Stimulated activated CD8-positive, alpha-beta memory T cell treated with anti-CD3 and anti-CD28 coated beads, Interleukin-7, amount 100 ng/mL, for 48 hours (primary cell): ENCODE measurements at regions not wholly inside any gene's neighbourhood (a gene's known extent, or its start where the extent isn't known, plus 50 kb on each side); places are given as distances from the start of the nearest gene placed in this dataset.

ENCODE experiments used
- DNase-seq, 2 donors: peaks; one replicate each; pipeline ENCODE4 v3.0.0-alpha.2; 2020; ENCODE audit warnings: low read depth in 1 of 2; ENCODE audit errors: extremely low read depth in 1 of 2

DNA sequence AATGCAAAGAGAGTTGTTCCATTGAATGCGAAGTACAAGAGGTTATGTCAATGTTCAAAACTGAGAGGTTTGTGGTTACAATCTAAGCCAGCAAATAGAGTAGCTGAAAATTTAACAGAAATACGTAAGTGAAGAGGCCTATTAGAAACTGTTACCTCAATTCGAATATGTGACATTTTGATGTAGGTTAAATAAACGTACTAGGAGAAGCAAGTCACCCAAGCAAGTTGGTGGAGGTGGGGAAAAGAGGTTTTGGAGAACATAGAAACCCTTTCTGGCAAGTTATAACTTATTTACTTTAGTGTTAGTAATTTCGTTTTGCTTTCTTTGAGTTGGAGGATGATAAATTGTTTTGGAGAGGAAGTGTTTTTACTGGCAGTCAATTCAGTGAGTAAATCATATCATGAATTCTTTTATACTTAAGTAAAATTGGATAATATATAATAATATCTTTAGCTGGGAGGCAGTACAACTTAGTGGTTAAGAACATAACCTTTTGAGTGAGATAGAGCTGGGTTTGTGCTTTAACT, 91.2 kb upstream of the NAALADL2 start:
- no peak for DNase-seq

DNA sequence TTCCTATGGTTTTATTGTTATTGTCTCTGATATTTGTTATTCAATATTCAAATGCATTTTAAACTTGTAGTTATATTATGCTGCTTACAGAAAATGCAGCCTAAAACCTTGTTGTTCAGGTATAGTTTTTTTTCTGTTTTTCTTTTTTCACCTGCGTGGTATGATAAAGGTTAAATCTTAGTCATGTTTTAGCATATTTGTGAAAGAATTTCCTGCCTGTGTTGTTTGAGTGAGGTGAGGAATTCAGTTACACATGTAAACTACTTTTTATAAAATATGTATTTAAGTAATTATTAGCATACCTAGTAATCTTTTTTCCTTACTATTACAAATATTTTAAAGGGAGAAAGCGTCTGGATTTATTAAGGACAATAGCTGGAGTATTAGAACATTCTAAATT, 90.0 kb upstream of the NAALADL2 start:
- no peak for DNase-seq

DNA sequence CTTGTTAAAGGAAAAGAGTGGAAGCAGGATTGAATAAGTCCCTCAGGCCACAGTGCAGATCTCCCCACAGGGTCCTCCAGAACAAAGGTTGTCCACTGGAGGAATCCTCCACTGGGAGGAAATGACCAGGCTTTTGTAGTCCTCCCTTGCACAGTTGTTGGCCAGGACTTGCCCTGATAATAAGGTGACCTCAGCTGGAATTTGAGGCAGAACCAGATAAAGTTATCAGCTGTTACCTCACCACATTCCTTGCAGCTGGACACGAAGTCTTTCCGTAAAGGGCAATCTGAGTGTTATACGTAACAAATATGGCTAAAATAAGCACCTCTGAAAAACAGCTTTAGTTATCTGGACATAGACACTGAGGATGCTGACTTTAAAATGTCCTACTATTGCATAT, 83.5 kb upstream of the NAALADL2 start:
- no peak for DNase-seq

DNA sequence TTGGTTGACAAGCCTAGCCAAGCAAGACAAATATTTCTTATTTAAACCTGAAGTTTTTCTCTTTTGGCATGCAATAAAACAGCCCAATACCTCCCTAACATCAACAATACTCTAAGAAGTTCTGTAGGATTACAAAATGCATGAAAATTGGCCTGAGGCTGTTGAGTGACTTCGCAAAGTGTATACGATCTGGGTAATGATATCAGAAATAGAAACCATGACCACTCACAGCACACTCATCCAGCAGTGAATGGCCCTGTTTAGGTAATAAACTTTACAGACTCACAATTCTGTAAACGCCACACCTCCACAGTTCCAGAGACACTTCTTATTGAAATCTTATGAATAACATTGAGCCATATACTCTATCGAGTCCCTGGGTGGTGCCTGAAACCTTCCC, 83.0 kb upstream of the NAALADL2 start:
- no peak for DNase-seq

DNA sequence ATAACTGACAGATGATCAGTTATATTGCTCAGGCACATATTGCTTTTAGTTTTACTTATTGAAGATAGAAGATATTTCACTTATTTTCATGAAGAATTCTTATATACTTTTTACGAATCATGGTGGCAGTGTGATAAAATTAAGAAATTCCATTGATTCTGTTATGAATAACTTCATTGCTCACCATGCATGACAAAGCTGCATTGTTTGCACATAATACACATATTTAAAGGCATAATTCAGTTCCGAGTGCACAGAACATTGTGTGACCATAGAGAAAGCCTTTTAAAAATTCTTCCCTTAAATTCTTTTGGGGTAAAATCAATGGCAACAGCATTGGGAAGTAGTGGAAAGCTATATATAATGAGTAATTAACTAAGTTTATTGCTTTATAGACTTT, 82.5 kb upstream of the NAALADL2 start:
- no peak for DNase-seq

DNA sequence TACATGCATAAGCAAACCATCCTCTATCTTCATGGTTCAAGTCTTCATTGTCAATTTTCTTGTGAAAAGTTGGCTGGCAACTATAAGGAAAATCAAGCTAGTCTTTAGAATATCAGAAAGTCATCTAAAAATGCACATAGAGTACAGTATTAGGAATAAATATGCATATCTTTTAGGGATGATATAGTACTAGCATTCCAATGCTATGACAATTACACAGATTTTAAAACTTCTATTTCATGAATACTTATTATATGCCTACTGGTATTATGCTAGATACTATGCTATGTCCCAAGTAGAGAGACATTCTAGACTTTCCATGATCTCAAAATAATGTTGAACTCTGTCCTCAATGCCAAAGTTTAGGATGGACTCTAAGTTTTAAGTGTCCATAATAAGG, 81.3 kb upstream of the NAALADL2 start:
- DNase-seq, result no peak

DNA sequence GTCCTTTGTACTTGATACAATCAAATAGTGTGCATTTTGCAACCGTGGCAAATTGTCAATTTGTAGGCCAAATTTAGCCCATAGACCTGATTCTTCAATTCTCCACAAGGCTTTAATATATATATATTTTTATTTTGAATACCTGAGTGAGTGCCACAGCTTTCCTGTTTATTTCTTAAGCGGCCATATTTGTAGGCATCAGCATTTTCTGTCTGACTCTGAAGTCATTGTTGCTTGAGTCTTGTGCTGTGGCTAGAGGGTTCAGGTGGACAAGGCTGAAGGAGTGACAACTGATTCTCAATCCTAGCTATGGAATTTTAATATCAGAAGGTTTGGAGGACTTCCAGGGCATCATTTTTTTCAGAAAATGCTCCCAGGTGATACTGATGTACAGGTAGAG, 75.6 kb upstream of the NAALADL2 start:
- DNase-seq, result no peak

DNA sequence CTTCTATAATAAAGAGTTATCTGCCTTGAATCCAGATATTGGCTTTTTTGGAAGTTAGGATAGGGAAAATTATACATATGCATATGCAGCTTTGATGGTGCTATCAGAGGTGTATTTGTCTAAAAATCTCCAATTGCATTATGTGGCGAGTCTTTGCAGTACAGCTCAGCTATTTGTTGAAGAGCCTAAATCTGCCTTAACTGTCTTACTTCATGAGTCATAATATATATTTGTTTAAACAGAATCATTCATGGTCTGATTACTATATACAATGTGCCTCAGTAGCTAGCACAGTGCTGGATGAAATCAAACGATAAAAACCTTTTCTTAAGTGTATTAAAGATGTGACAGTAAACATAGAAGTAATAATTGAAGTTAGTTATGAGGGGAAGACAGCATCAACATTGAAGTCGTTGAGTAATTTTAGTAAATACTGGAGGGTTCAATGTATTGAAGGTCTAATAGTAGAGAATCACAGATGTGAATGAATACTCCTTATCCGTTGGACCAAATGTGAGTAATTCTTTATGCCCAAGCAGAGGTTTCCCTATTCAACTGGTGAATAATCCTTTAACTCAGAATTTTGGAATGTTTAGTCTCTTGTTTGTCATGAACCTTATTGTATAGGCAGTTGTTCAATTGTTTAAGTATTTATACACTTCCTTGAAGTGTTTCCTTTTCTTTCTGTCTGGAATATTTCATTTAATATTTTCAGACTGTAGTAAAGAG, 74.8 kb upstream of the NAALADL2 start:
- no peak for DNase-seq

DNA sequence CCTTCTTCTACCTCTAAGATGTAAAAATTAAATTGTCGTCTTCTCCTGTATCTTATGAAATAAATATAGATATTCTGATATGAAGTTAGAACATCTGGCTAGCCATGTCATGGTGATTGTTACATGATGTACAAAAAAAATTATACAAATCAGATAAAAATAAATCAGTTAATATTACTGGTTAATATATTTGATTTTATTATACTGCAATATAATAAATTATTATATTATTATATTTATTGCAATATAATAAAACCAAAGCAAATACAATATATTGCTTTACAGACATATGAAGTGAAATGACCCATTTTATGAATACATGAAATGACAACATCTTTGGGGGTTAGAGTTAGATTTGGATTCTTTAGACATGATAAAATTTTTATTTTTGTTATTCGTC, 72.3 kb upstream of the NAALADL2 start:
- no peak for DNase-seq

DNA sequence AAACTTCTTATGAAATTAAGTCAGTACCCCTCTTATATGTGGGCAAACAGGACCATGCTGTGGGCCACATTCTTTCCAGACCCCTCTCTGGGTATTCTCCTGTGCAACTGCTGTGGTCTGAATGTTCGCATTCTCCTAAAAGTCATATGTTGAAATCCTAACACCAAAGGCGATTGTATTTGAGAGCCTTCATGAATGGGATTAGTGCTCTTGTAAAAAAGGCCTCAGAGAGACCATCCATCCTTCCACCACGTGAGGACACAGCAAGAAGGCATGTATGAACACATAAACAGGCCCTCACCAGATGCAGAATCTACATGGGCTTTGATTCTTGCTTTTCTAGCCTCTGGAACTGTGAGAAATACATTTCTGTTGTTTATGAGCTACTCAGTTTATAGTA, 68.0 kb upstream of the NAALADL2 start:
- DNase-seq, result no peak

DNA sequence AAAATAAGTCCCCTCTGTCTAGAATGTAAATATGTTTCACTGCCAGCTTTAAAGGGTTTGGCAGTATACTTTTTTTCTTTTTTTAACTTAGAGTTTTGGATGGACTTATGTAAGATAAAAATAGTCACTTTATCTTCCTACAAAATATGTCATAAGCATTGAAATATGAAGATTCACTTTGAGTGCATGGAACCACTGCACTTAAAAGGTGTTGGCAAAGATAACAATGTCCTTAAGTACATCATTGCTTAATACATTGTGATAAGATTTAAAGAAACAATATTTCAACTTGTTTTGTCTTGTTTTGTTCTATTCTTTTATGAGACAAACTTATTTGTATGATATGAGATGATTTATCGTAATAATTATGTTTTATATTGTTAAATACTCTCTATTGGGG, 66.3 kb upstream of the NAALADL2 start:
- DNase-seq, result no peak
